D721Med (cell line): ENCODE measurements at regions not wholly inside any gene's neighbourhood (a gene's known extent, or its start where the extent isn't known, plus 50 kb on each side); places are given as distances from the start of the nearest gene placed in this dataset.

Experiments
- DNase-seq: peaks from one replicate; pipeline ENCODE4 v3.0.0; 2011; ENCODE audit warnings: low spot score; ENCODE audit not compliant: insufficient read length
- FAIRE-seq: peaks from 2 replicates; lab custom pipeline; 2011; peaks lifted over from hg19 to GRCh38; lab: Jason Lieb, UNC
- CTCF ChIP-seq: IDR thresholded peaks from 2 replicates; pipeline ENCODE4 v1.5.1; 2012; ENCODE audit warnings: mild to moderate bottlenecking, control low read depth; ENCODE audit not compliant: insufficient read depth; ENCODE audit errors: missing control alignments

GRCh38 chr6:147057705-147058342 is 146.4 kb upstream of the STXBP5 start:
- FAIRE-seq (no peak), DNase-seq (no peak)
- TF ChIP-seq CTCF, result no peak

GRCh38 chr6:147058786-147059385 is 145.3 kb upstream of the STXBP5 start:
- FAIRE-seq (no peak), DNase-seq (no peak)
- no peak for TF ChIP-seq CTCF

- FAIRE-seq (no peak), DNase-seq (no peak)
- no peak for TF ChIP-seq CTCF
These were observed 143.6 kb upstream of the STXBP5 start for GRCh38 chr6:147060636-147061035.

GRCh38 chr6:147061252-147061651 is 143.0 kb upstream of the STXBP5 start:
- no peak for TF ChIP-seq CTCF
- no peak for FAIRE-seq

GRCh38 chr6:147063469-147064031 is 140.7 kb upstream of the STXBP5 start:
- DNase-seq (no peak), FAIRE-seq (no peak)
- TF ChIP-seq CTCF, result no peak

More at GRCh38 chr6:147061252-147061651, 143.0 kb upstream of the STXBP5 start:
- no peak for DNase-seq

- FAIRE-seq, result no peak
- no peak for DNase-seq
- TF ChIP-seq CTCF, result no peak
These were observed 138.4 kb upstream of the STXBP5 start for GRCh38 chr6:147065786-147066185.

GRCh38 chr6:147067184-147067583 is 137.0 kb upstream of the STXBP5 start:
- no peak for FAIRE-seq
- no peak for DNase-seq
- no peak for TF ChIP-seq CTCF
